HG03159 (cell line): ENCODE measurements at regions not wholly inside any gene's neighbourhood (a gene's known extent, or its start where the extent isn't known, plus 50 kb on each side); places are given as distances from the start of the nearest gene placed in this dataset.

Experiments used
- ATAC-seq: cut with Tn5 transposase; IDR thresholded peaks from one replicate; pipeline ENCODE4 v1.9.1; 2021; ENCODE audit warnings: mild to moderate bottlenecking, moderate library complexity; ENCODE audit not compliant: unreplicated experiment

- no peak for ATAC-seq
Observed at GRCh38 chr15:62985768-62986167, 56.8 kb upstream of the TPM1 start.

- no peak for ATAC-seq
Observed at GRCh38 chr15:62986948-62987347, 55.6 kb upstream of the TPM1 start.

DNA sequence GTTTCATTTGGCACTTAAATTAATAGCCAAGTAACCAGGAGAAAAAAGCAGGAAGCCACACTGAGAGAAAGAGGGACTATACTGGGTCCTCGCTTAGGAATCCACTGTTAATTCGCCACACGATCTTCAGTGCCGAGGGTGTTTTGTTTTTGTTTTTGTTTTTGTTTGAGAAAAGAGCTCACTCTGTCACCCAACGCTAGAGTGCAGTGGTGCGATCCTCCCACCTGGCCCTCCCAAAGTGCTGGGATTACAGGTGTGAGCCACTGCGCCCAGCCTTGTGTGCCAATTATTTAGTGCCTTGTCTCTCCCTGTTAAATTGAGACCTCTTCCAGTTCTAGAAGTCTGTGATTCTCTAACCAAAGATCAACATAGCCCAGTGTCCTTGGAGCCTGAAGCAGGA is 53.8 kb upstream of the TPM1 start:
- ATAC-seq = no peak

- no peak for ATAC-seq
Observed at GRCh38 chr15:62989366-62990055, 53.0 kb upstream of the TPM1 start.

- ATAC-seq = no peak
Observed at GRCh38 chr15:62991698-62992097, 50.8 kb upstream of the TPM1 start.

GRCh38 chr15:62992302-62992701 is 50.2 kb upstream of the TPM1 start:
- ATAC-seq = no peak
